GM12878 (cell line): ENCODE measurements at regions not wholly inside any gene's neighbourhood (a gene's known extent, or its start where the extent isn't known, plus 50 kb on each side); places are given as distances from the start of the nearest gene placed in this dataset.

Experiments used
- ATAC-seq: fragments of 200-7000 bp; cut with Tn5 transposase; 3 replicates; pipeline ENCODE4 v1.9.1; 2020; ENCODE audit warnings: mild to moderate bottlenecking, moderate library complexity
- BruUV-seq: library from RNA; stranded (reverse); fragments of 400-500 nt; replicated peaks from 2 replicates; lab custom pipeline; 2021; lab: Mats Ljungman, UMichigan
- CTCF ChIA-PET: fragments of 300-600 bp; sonication (Branson Sonifier 250); formaldehyde crosslinking; extraction: SDS; loops from one replicate; lab custom pipeline; 2021; ENCODE audit warnings: inconsistent platforms; lab: Yijun Ruan, JAX
- POLR2A ChIA-PET: fragments of 350-600 bp; formaldehyde crosslinking; extraction: SDS; loops from one replicate; lab custom pipeline; 2021; ENCODE audit warnings: inconsistent platforms; lab: Charles Lee
- RAD21 ChIA-PET: fragments of 300-600 bp; sonication (Branson Sonifier 250); formaldehyde crosslinking; loops from one replicate; lab custom pipeline; 2023; ENCODE audit warnings: antibody characterized with exemption; ENCODE audit not compliant: unreplicated experiment; lab: Charles Lee
- SMC1A ChIA-PET: fragments of 300-600 bp; sonication (Branson Sonifier 250); formaldehyde crosslinking; loops from one replicate; lab custom pipeline; 2023; ENCODE audit not compliant: unreplicated experiment, uncharacterized antibody; lab: Charles Lee
- DNase-seq: peaks from one replicate; pipeline ENCODE4 v3.0.0-alpha.2; 2011; ENCODE audit warnings: low read depth, low spot score
- FAIRE-seq: peaks from 3 replicates; lab custom pipeline; 2011; peaks lifted over from hg19 to GRCh38; lab: Jason Lieb, UNC
- H2AFZ ChIP-seq: 2 replicates; pipeline ENCODE4 v1.6.0; 2011; ENCODE audit warnings: low read depth, low read length, control low read depth; ENCODE audit not compliant: control insufficient read depth
- H3K27ac ChIP-seq: 2 replicates; pipeline ENCODE4 v1.5.1; 2011; ENCODE audit warnings: control low read depth; ENCODE audit not compliant: control insufficient read depth, insufficient read depth
- H3K27me3 ChIP-seq, 2 experiments: replicated peaks in 1 of 2; 2 replicates each; pipeline versions ENCODE4 v1.6.0 to v1.6.1; 2011; ENCODE audit warnings: low read length in 1 of 2; ENCODE audit not compliant: control insufficient read depth in 2 of 2, insufficient read depth in 2 of 2
- H3K36me3 ChIP-seq, 2 experiments: 2 replicates each; pipeline ENCODE4 v1.5.1; 2011; ENCODE audit warnings: low read length in 1 of 2; ENCODE audit not compliant: control insufficient read depth in 2 of 2, insufficient read depth in 2 of 2
- H3K4me1 ChIP-seq: 2 replicates; pipeline ENCODE4 v1.6.1; 2011; ENCODE audit warnings: mild to moderate bottlenecking, low read length, moderate library complexity, mixed read lengths; ENCODE audit not compliant: control insufficient read depth, insufficient read depth
- H3K4me2 ChIP-seq: 2 replicates; pipeline ENCODE4 v1.6.0; 2011; ENCODE audit warnings: control low read depth; ENCODE audit not compliant: control insufficient read depth, insufficient read depth
- H3K4me3 ChIP-seq: fragments of 200-600 bp; sonication (generic); 2 replicates; pipeline ENCODE4 v1.5.1; 2016
- H3K79me2 ChIP-seq: 2 replicates; pipeline ENCODE4 v1.6.0; 2011; ENCODE audit warnings: low read length; ENCODE audit not compliant: control insufficient read depth, insufficient read depth
- H3K9ac ChIP-seq: 2 replicates; pipeline ENCODE4 v1.8.0; 2011; ENCODE audit warnings: low read length, control low read depth, mixed read lengths; ENCODE audit not compliant: control insufficient read depth, insufficient read depth
- H3K9me3 ChIP-seq: replicated peaks from 3 replicates; pipeline ENCODE4 v1.5.1; 2011; ENCODE audit warnings: mild to moderate bottlenecking, low read length; ENCODE audit not compliant: control insufficient read depth, insufficient read depth
- H4K20me1 ChIP-seq: 2 replicates; pipeline ENCODE4 v1.6.0; 2011; ENCODE audit not compliant: control insufficient read depth, insufficient read depth
- ATF7 ChIP-seq: fragments of 450-650 bp; IDR thresholded peaks from 2 replicates; pipeline ENCODE4 v1.6.1; 2016; ENCODE audit warnings: low read depth, mild to moderate bottlenecking
- BCL3 ChIP-seq: IDR thresholded peaks from 2 replicates; pipeline ENCODE4 v1.6.1; 2011; ENCODE audit warnings: borderline replicate concordance, low read depth, mild to moderate bottlenecking, moderate library complexity, low read length; ENCODE audit not compliant: insufficient read depth, poor library complexity, severe bottlenecking
- E2F4 ChIP-seq: IDR thresholded peaks from 2 replicates; pipeline ENCODE4 v1.6.1; 2012; ENCODE audit warnings: low read depth, low read length, improper control_type of control experiment
- GABPA ChIP-seq: IDR thresholded peaks from 2 replicates; pipeline ENCODE4 v1.6.1; 2014; ENCODE audit warnings: antibody characterized with exemption, low read depth, mild to moderate bottlenecking, inconsistent platforms
- IKZF1 ChIP-seq: fragments of 450-650 bp; conservative IDR thresholded peaks from 2 replicates; pipeline ENCODE4 v1.6.1; 2017; ENCODE audit warnings: antibody characterized with exemption, mild to moderate bottlenecking
- KDM1A ChIP-seq: fragments of 200-600 bp; sonication (generic); IDR thresholded peaks from 2 replicates; pipeline ENCODE4 v1.6.1; 2016; ENCODE audit warnings: borderline replicate concordance
- MEF2A ChIP-seq: IDR thresholded peaks from 2 replicates; pipeline ENCODE4 v1.6.1; 2011; ENCODE audit warnings: low read depth, mild to moderate bottlenecking, low read length, moderate library complexity; ENCODE audit not compliant: insufficient read depth
- NBN ChIP-seq: fragments of 450-650 bp; IDR thresholded peaks from 2 replicates; pipeline ENCODE4 v1.6.1; 2016
- NFIC ChIP-seq: IDR thresholded peaks from 2 replicates; pipeline ENCODE4 v1.6.1; 2012; ENCODE audit warnings: low read depth, mild to moderate bottlenecking, inconsistent platforms, low read length, moderate library complexity
- NFXL1 ChIP-seq: fragments of 450-650 bp; IDR thresholded peaks from 2 replicates; pipeline ENCODE4 v1.6.1; 2017; ENCODE audit warnings: antibody characterized with exemption, mild to moderate bottlenecking, borderline replicate concordance
- NFYA ChIP-seq: IDR thresholded peaks from 2 replicates; pipeline ENCODE4 v1.6.1; 2011; ENCODE audit warnings: low read depth, mild to moderate bottlenecking, low read length, improper control_type of control experiment, borderline replicate concordance
- NRF1 ChIP-seq: conservative IDR thresholded peaks from 2 replicates; pipeline ENCODE4 v1.6.1; 2011; ENCODE audit warnings: mild to moderate bottlenecking, low read depth, low read length, improper control_type of control experiment
- POLR2AphosphoS5 ChIP-seq: IDR thresholded peaks from 2 replicates; pipeline ENCODE4 v1.6.1; 2011; ENCODE audit warnings: mild to moderate bottlenecking, low read length, inconsistent platforms
- PRDM15 ChIP-seq: fragments of 450-650 bp; formaldehyde crosslinking; IDR thresholded peaks from 2 replicates; pipeline ENCODE4 v1.4.0; 2020; ENCODE audit warnings: mild to moderate bottlenecking, moderate library complexity
- RAD21 ChIP-seq: IDR thresholded peaks from 2 replicates; pipeline ENCODE4 v1.6.1; 2011; ENCODE audit warnings: mild to moderate bottlenecking, low read depth, low read length, moderate library complexity; ENCODE audit not compliant: insufficient read depth
- RELB ChIP-seq: fragments of 450-650 bp; IDR thresholded peaks from 2 replicates; pipeline ENCODE4 v1.6.1; 2017; ENCODE audit warnings: low read depth, mild to moderate bottlenecking, moderate library complexity
- SMAD1 ChIP-seq: fragments of 450-650 bp; IDR thresholded peaks from 2 replicates; pipeline ENCODE4 v1.6.1; 2018; ENCODE audit warnings: mild to moderate bottlenecking, low read depth; ENCODE audit not compliant: partially characterized antibody
- STAT1 ChIP-seq: fragments of 450-650 bp; conservative IDR thresholded peaks from 2 replicates; pipeline ENCODE4 v1.6.1; 2014; ENCODE audit warnings: antibody characterized with exemption, mild to moderate bottlenecking
- WGBS: methylation state at CpG from one replicate; pipeline ENCODE4 v1.1.6; 2016; ENCODE audit warnings: low lambda C conversion rate; ENCODE audit not compliant: insufficient replicate concordance, insufficient coverage; ENCODE audit errors: missing lambda C conversion rate; 5-methylcytosine and 5-hydroxymethylcytosine counted together
- in situ Hi-C: fragments of 300-500 bp; cut with MboI; formaldehyde crosslinking; loops from 9 replicates; pipeline ENCODE4 v1.14.3; 2018; ENCODE audit warnings: mixed read lengths
- intact Hi-C: fragments of 100-400 bp; cut with micrococcal nuclease; formaldehyde crosslinking; loops from one replicate; pipeline ENCODE4 v1.14.2; 2022; ENCODE audit not compliant: unreplicated experiment

GRCh38 chr7:38327637-38328036 lies 54.2 kb upstream of the TARP start:
- ChIA-PET POLR2A (no interaction called here), SMC1A (interaction anchor here (0.8 to 3.6 kb wide), 7 partner anchors 8 to 219 kb away, joined by 3 to 15 read pairs (median 4); no protein-coding TSS in a partner anchor), CTCF (interaction anchor here (0.8 to 6.1 kb wide), 9 partner anchors 7 to 411 kb away, joined by 3 to 66 read pairs (median 7); partner anchors contain the start of gene SFRP4), RAD21 (interaction anchor here (0.9 to 3.4 kb wide), 3 partner anchors 8 to 112 kb away, joined by 3 to 11 read pairs (median 4); no protein-coding TSS in a partner anchor)
- no peak overlapping the region for H3K9ac ChIP-seq
- intact Hi-C loops, result no loop called here
- no peaks in the 10 kb centered on the region for H3K27me3 ChIP-seq
- no peaks in the 10 kb centered on the region for H4K20me1 ChIP-seq
- in situ Hi-C loops, result loop anchor here (25.0 kb wide), 1 partner anchor 115 kb away; no protein-coding TSS in a partner anchor
- no peak overlapping the region for H3K27ac ChIP-seq
- H3K4me2 ChIP-seq, result no peak overlapping the region
- H3K4me3 ChIP-seq, result no peak overlapping the region
- BruUV-seq, result no TSS peak
- DNase-seq (no peak), FAIRE-seq (no peak), ATAC-seq (no peak)
- 0% methylated on average over 3 of the region's 3 CpGs for WGBS
- H3K79me2 ChIP-seq, result no peaks in the 10 kb centered on the region
- no peaks in the 10 kb centered on the region for H3K9me3 ChIP-seq
- no peaks in the 10 kb centered on the region for H3K36me3 ChIP-seq
- peak overlapping the region; percentile 3; the same call in 1 of the 2 replicates for H2AFZ ChIP-seq
- H3K4me1 ChIP-seq, result no peaks in the 10 kb centered on the region
- TF ChIP-seq IKZF1 (no peak), RELB (no peak), NFIC (no peak), POLR2AphosphoS5 (no peak), KDM1A (no peak), BCL3 (no peak), NFXL1 (no peak), E2F4 (no peak), MEF2A (no peak), GABPA (no peak), NFYA (no peak), RAD21 (no peak), PRDM15 (CRISPR knock-in tag) (no peak), SMAD1 (no peak), STAT1 (no peak), NRF1 (no peak), ATF7 (no peak), NBN (no peak)
